GM23338 (cell line): ENCODE measurements at regions not wholly inside any gene's neighbourhood (a gene's known extent, or its start where the extent isn't known, plus 50 kb on each side); places are given as distances from the start of the nearest gene placed in this dataset.

Experiments used
- CREB1 ChIP-seq: fragments of 250-450 bp; sonication (Bioruptor Pico); IDR thresholded peaks from 2 replicates; pipeline ENCODE4 v1.5.0; 2020; ENCODE audit warnings: low read depth, mild to moderate bottlenecking, moderate library complexity
- EZH2 ChIP-seq: fragments of 200-600 bp; sonication (generic); IDR thresholded peaks from one replicate; pipeline ENCODE4 v1.8.0; 2017; ENCODE audit warnings: antibody characterized with exemption, mild to moderate bottlenecking, low read depth; ENCODE audit not compliant: unreplicated experiment
- EZH2phosphoT487 ChIP-seq: fragments of 200-600 bp; sonication (generic); IDR thresholded peaks from one replicate; pipeline ENCODE4 v1.8.1; 2018; ENCODE audit warnings: antibody characterized with exemption; ENCODE audit not compliant: unreplicated experiment
- POLR2AphosphoS5 ChIP-seq: IDR thresholded peaks from 2 replicates; pipeline ENCODE4 v1.6.1; 2016; ENCODE audit warnings: antibody characterized with exemption, low read depth
- TF ChIP-seq, protein P1 (sequence below): IDR thresholded peaks from one replicate; pipeline ENCODE4 v1.6.1; 2018; ENCODE audit warnings: antibody characterized with exemption; ENCODE audit not compliant: unreplicated experiment
- TF ChIP-seq, protein P2 (sequence below), 2 experiments: fragments of 200-600 bp in 1 of 2; sonication (generic) in 1 of 2; conservative IDR thresholded peaks; 2 replicates each; pipeline versions ENCODE4 v1.5.1 to v1.6.1; 2016 to 2017; ENCODE audit warnings: antibody characterized with exemption in 2 of 2, low read depth in 2 of 2, mild to moderate bottlenecking in 2 of 2, moderate library complexity in 1 of 2

DNA sequence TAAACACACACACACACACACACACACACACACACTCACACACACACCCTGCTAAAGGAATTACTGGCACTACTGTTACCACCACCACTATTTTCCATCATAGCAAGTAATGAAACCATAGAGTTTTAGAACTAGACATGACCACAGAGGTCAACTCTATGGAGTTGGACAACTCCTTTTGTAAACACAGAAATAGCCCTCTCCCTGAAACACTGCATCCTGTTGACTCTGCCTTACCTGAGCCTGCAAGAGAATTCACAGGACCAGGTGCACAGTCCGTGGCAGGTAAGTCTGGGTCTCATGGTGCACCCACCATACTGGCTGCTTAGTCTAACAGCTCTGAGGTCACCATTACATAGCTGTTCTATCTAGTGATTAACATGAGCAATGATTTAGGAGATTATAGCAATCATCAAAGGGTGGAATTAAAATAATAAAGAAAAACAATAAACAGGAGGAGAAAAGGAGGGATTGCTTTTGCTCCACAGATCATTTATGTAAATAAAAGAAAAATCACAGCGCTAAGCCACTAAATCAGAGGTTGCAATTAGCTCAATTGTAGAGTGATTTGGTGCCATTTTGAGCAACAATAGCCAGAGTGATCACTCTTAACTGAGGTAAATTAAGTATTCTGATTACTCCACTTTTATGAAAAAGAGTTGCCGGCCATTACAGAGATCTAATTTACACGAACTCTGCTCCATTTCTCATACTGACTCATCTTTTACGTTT, 340.0 kb upstream of the RASGEF1B start:
- TF ChIP-seq, protein P1, sequence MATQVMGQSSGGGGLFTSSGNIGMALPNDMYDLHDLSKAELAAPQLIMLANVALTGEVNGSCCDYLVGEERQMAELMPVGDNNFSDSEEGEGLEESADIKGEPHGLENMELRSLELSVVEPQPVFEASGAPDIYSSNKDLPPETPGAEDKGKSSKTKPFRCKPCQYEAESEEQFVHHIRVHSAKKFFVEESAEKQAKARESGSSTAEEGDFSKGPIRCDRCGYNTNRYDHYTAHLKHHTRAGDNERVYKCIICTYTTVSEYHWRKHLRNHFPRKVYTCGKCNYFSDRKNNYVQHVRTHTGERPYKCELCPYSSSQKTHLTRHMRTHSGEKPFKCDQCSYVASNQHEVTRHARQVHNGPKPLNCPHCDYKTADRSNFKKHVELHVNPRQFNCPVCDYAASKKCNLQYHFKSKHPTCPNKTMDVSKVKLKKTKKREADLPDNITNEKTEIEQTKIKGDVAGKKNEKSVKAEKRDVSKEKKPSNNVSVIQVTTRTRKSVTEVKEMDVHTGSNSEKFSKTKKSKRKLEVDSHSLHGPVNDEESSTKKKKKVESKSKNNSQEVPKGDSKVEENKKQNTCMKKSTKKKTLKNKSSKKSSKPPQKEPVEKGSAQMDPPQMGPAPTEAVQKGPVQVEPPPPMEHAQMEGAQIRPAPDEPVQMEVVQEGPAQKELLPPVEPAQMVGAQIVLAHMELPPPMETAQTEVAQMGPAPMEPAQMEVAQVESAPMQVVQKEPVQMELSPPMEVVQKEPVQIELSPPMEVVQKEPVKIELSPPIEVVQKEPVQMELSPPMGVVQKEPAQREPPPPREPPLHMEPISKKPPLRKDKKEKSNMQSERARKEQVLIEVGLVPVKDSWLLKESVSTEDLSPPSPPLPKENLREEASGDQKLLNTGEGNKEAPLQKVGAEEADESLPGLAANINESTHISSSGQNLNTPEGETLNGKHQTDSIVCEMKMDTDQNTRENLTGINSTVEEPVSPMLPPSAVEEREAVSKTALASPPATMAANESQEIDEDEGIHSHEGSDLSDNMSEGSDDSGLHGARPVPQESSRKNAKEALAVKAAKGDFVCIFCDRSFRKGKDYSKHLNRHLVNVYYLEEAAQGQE, result no peak
- TF ChIP-seq, protein P2, sequence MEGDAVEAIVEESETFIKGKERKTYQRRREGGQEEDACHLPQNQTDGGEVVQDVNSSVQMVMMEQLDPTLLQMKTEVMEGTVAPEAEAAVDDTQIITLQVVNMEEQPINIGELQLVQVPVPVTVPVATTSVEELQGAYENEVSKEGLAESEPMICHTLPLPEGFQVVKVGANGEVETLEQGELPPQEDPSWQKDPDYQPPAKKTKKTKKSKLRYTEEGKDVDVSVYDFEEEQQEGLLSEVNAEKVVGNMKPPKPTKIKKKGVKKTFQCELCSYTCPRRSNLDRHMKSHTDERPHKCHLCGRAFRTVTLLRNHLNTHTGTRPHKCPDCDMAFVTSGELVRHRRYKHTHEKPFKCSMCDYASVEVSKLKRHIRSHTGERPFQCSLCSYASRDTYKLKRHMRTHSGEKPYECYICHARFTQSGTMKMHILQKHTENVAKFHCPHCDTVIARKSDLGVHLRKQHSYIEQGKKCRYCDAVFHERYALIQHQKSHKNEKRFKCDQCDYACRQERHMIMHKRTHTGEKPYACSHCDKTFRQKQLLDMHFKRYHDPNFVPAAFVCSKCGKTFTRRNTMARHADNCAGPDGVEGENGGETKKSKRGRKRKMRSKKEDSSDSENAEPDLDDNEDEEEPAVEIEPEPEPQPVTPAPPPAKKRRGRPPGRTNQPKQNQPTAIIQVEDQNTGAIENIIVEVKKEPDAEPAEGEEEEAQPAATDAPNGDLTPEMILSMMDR (conservative IDR thresholded peaks at IDR 0.05; ENCODE audit: low read depth in 2 of 2), result no peak
- TF ChIP-seq EZH2, result no peak
- TF ChIP-seq POLR2AphosphoS5, result no peak
- TF ChIP-seq EZH2phosphoT487, result no peak
- no peak for TF ChIP-seq CREB1 (CRISPR knock-in tag)
